Activated naive CD4-positive, alpha-beta T cell treated with anti-CD3 and anti-CD28 coated beads for 36 hours (primary cell): ENCODE measurements at regions not wholly inside any gene's neighbourhood (a gene's known extent, or its start where the extent isn't known, plus 50 kb on each side); places are given as distances from the start of the nearest gene placed in this dataset.

Source experiments
- CTCF ChIA-PET: fragments of 350-600 bp; sonication (Branson Sonifier 250); formaldehyde crosslinking; loops from one replicate; lab custom pipeline; 2021; ENCODE audit warnings: antibody characterized with exemption; lab: Charles Lee
- DNase-seq: peaks from one replicate; pipeline ENCODE4 v3.0.0-alpha.2; 2020
- H3K27ac Mint-ChIP-seq: one replicate; pipeline ENCODE4 v1.8.0; 2021; ENCODE audit warnings: mild to moderate bottlenecking, mixed read lengths
- H3K27me3 Mint-ChIP-seq: one replicate; pipeline ENCODE4 v1.8.0; 2021; ENCODE audit warnings: low read depth, mixed read lengths
- H3K36me3 Mint-ChIP-seq: one replicate; pipeline ENCODE4 v1.8.0; 2021; ENCODE audit warnings: low read depth, mixed read lengths
- H3K4me1 Mint-ChIP-seq: one replicate; pipeline ENCODE4 v1.8.0; 2021; ENCODE audit warnings: low read depth, mixed read lengths
- H3K4me3 Mint-ChIP-seq: one replicate; pipeline ENCODE4 v1.8.0; 2021; ENCODE audit warnings: mild to moderate bottlenecking, moderate library complexity, mixed read lengths
- H3K9me3 Mint-ChIP-seq: one replicate; pipeline ENCODE4 v1.8.0; 2021; ENCODE audit warnings: mixed read lengths
- intact Hi-C: fragments of 100-400 bp; cut with micrococcal nuclease; formaldehyde crosslinking; loops from one replicate; pipeline ENCODE4 v1.15.1; 2023

GRCh38 chr6:170022291-170022722 is 268.6 kb downstream of the DLL1 start:
- Mint-ChIP-seq H3K36me3 (no peaks in the 10 kb centered on the region), H3K27me3 (peaks cover 17% of the 10 kb centered on the region), H3K27ac (no peak overlapping the region), H3K4me3 (no peak overlapping the region), H3K9me3 (no peaks in the 10 kb centered on the region), H3K4me1 (no peaks in the 10 kb centered on the region)
- DNase-seq = no peak
- CTCF ChIA-PET = no interaction called here
- intact Hi-C loops = no loop called here

GRCh38 chr6:170021579-170021978 is 269.3 kb downstream of the DLL1 start:
- intact Hi-C loops = no loop called here
- H3K9me3 Mint-ChIP-seq = no peaks in the 10 kb centered on the region
- H3K4me1 Mint-ChIP-seq = no peaks in the 10 kb centered on the region
- peaks cover 19% of the 10 kb centered on the region for H3K27me3 Mint-ChIP-seq
- no peaks in the 10 kb centered on the region for H3K36me3 Mint-ChIP-seq
- DNase-seq = no peak
- CTCF ChIA-PET = no interaction called here
- H3K27ac Mint-ChIP-seq = no peak overlapping the region
- no peak overlapping the region for H3K4me3 Mint-ChIP-seq

GRCh38 chr6:170019818-170020583 is 268.6 kb downstream of the ERMARD start:
- Mint-ChIP-seq H3K4me1 (no peaks in the 10 kb centered on the region), H3K27ac (no peak overlapping the region), H3K27me3 (peaks cover 18% of the 10 kb centered on the region), H3K36me3 (no peaks in the 10 kb centered on the region), H3K4me3 (no peak overlapping the region), H3K9me3 (no peaks in the 10 kb centered on the region)
- DNase-seq = no peak
- intact Hi-C loops = no loop called here
- CTCF ChIA-PET = no interaction called here

GRCh38 chr6:170018936-170019817 is 267.8 kb downstream of the ERMARD start:
- no peak for DNase-seq
- Mint-ChIP-seq H3K27me3 (peaks cover 21% of the 10 kb centered on the region), H3K36me3 (no peaks in the 10 kb centered on the region), H3K4me1 (no peaks in the 10 kb centered on the region), H3K27ac (no peak overlapping the region), H3K4me3 (no peak overlapping the region), H3K9me3 (no peaks in the 10 kb centered on the region)
- CTCF ChIA-PET = no interaction called here
- intact Hi-C loops = no loop called here

- CTCF ChIA-PET = interaction anchor here (0.6 kb wide), 1 partner anchor 187 kb away, joined by 4 read pairs; no protein-coding TSS in a partner anchor
- Mint-ChIP-seq H3K36me3 (no peaks in the 10 kb centered on the region), H3K27me3 (peaks cover 25% of the 10 kb centered on the region), H3K4me3 (no peak overlapping the region), H3K27ac (no peak overlapping the region), H3K9me3 (no peaks in the 10 kb centered on the region), H3K4me1 (no peaks in the 10 kb centered on the region)
- no peak for DNase-seq
- intact Hi-C loops = no loop called here
These were observed 267.1 kb downstream of the ERMARD start for GRCh38 chr6:170018422-170018935.

GRCh38 chr6:170017603-170018320 is 266.3 kb downstream of the ERMARD start:
- peaks cover 25% of the 10 kb centered on the region for H3K27me3 Mint-ChIP-seq
- no peak overlapping the region for H3K4me3 Mint-ChIP-seq
- H3K27ac Mint-ChIP-seq = no peak overlapping the region
- H3K4me1 Mint-ChIP-seq = no peaks in the 10 kb centered on the region
- no peak for DNase-seq
- CTCF ChIA-PET = interaction anchor here (0.6 kb wide), 2 partner anchors 42 to 187 kb away, joined by 3 to 4 read pairs; no protein-coding TSS in a partner anchor
- no peaks in the 10 kb centered on the region for H3K36me3 Mint-ChIP-seq
- H3K9me3 Mint-ChIP-seq = no peaks in the 10 kb centered on the region
- intact Hi-C loops = no loop called here

- CTCF ChIA-PET = no interaction called here
- peaks cover 16% of the 10 kb centered on the region for H3K27me3 Mint-ChIP-seq
These were observed 262.4 kb downstream of the ERMARD start for GRCh38 chr6:170013815-170014214.

GRCh38 chr6:170012037-170012330 is 260.6 kb downstream of the ERMARD start:
- Mint-ChIP-seq H3K36me3 (no peaks in the 10 kb centered on the region), H3K9me3 (no peaks in the 10 kb centered on the region), H3K27me3 (peaks cover 10% of the 10 kb centered on the region), H3K4me1 (no peaks in the 10 kb centered on the region), H3K4me3 (no peak overlapping the region), H3K27ac (no peak overlapping the region)
- CTCF ChIA-PET = no interaction called here
- DNase-seq = no peak
- intact Hi-C loops = no loop called here

More at GRCh38 chr6:170013815-170014214, 262.4 kb downstream of the ERMARD start:
- no peak overlapping the region for H3K4me3 Mint-ChIP-seq
- DNase-seq = no peak
- no peaks in the 10 kb centered on the region for H3K36me3 Mint-ChIP-seq
- no peaks in the 10 kb centered on the region for H3K4me1 Mint-ChIP-seq
- intact Hi-C loops = no loop called here
- no peaks in the 10 kb centered on the region for H3K9me3 Mint-ChIP-seq
- no peak overlapping the region for H3K27ac Mint-ChIP-seq

- Mint-ChIP-seq H3K4me3 (no peak overlapping the region), H3K4me1 (no peaks in the 10 kb centered on the region), H3K27me3 (peaks cover 10% of the 10 kb centered on the region), H3K27ac (no peak overlapping the region), H3K9me3 (no peaks in the 10 kb centered on the region), H3K36me3 (no peaks in the 10 kb centered on the region)
- DNase-seq = no peak
- intact Hi-C loops = no loop called here
- CTCF ChIA-PET = no interaction called here
These were observed 260.0 kb downstream of the ERMARD start for GRCh38 chr6:170011204-170012036.

- peaks cover 10% of the 10 kb centered on the region for H3K27me3 Mint-ChIP-seq
- H3K9me3 Mint-ChIP-seq = no peaks in the 10 kb centered on the region
- no peak for DNase-seq
- H3K27ac Mint-ChIP-seq = no peak overlapping the region
- no peak overlapping the region for H3K4me3 Mint-ChIP-seq
- H3K36me3 Mint-ChIP-seq = no peaks in the 10 kb centered on the region
- H3K4me1 Mint-ChIP-seq = peaks cover under 1% of the 10 kb centered on the region
- intact Hi-C loops = no loop called here
- CTCF ChIA-PET = no interaction called here
These were observed 259.3 kb downstream of the ERMARD start for GRCh38 chr6:170010665-170011203.

- intact Hi-C loops = no loop called here
- no peak for DNase-seq
- H3K4me1 Mint-ChIP-seq = peaks cover 7% of the 10 kb centered on the region
- H3K27me3 Mint-ChIP-seq = peaks cover 2% of the 10 kb centered on the region
- no peak overlapping the region for H3K4me3 Mint-ChIP-seq
- peaks cover 15% of the 10 kb centered on the region for H3K9me3 Mint-ChIP-seq
- CTCF ChIA-PET = interaction anchor here (1.0 kb wide), 1 partner anchor 18 kb away, joined by 3 read pairs; no protein-coding TSS in a partner anchor
- H3K36me3 Mint-ChIP-seq = peaks cover 6% of the 10 kb centered on the region
- no peak overlapping the region for H3K27ac Mint-ChIP-seq
These were observed 256.9 kb downstream of the ERMARD start for GRCh38 chr6:170008294-170008785.
